ENCODE measurements at regions not wholly inside any gene's neighbourhood (a gene's known extent, or its start where the extent isn't known, plus 50 kb on each side); places are given as distances from the start of the nearest gene placed in this dataset.

DNA sequence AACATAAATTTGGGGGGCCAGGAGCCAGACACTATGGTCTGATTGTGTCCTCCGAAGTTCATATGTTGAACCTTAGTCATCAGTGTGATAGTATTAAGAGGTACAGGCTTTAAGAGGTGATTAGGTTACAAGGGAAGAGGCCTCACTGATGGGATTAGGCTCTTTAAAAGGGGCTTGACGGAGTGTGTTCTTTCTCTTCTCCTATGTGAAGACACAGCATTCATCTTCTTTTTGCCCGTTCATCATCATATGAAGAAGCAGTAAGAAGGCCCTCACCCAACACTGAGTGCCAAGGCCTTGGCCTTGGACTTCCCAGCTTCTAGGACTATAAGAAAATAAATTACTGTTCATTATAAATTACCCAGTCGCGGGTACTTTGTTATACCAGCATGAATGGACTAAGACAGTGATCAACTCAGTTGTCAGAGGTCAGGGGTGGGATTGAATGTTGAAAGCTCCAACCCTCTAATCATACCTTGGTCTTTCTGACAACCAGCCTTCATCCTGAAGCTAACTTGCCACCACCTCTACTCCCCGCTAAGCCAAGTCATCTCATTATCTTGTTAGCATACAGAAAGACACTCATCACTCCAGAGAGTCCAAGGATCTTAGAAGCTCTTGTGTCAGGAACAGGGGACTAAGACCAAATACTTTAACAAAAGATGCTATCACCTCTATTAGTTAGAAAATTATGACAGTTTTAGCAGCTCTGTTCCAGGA, 543.4 kb upstream of the DIPK2B start:
- no peak for DNase-seq (ENCODE audit: low spot score)

DNA sequence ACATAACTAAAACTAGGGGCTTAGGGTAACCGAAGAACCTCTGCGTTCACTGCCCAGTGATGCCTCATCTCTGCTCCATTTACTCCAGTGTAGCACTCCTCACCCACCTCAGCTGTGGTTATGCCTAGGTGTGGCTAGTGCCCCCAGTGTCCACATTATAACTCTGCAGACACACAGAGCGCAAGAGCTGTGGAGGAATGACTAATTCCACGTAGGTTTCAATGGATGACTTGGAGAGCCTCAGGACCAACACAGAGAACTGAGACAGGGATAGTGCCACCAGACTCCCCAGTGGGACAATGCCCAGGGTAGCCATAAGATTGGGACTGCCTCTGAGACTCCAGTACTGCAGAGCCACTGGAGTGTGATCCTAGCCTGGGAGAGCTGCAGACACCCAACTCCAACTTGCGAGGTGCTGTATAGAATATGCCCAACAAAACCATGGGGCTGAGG, 542.4 kb upstream of the DIPK2B start:
- DNase-seq (ENCODE audit: low spot score): peak; percentile 15

DNA sequence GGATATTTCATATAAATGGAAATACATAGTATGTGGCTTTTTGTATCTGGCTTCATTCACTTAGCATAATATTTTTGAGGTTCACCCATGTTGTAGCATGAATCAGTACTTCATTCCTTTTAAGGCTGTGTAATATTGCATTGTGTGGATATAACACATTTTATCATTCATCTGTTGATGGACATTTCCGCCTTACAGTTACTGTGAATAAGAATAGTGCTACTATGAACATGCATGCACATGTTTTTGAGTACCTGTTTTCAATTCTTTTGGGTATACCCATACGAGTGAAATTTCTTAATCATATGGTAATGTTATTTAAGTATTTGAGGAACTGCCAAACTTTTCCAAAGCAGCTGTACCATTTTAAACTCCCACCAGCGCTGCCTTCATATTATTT, 539.6 kb upstream of the DIPK2B start:
- DNase-seq (ENCODE audit: low spot score): no peak

DNA sequence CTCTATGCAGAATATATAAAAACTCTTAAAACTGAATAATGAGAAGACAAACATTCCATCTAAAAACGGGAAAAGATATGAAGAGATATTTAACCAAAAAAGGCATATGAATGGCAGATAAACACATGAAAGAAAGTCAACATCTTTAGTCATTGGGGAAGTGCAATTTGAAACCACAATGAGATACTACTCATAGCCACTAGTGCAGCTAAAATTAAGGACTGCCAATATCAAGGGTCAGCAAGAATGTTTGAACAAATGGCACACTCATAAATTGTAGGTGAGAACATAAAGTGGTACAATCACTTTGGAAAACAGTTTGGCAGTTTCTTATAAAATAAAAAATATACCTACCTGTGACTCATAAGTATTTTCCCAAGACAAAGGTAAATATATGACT, 534.9 kb upstream of the DIPK2B start:
- no peak for DNase-seq (ENCODE audit: low spot score)

DNA sequence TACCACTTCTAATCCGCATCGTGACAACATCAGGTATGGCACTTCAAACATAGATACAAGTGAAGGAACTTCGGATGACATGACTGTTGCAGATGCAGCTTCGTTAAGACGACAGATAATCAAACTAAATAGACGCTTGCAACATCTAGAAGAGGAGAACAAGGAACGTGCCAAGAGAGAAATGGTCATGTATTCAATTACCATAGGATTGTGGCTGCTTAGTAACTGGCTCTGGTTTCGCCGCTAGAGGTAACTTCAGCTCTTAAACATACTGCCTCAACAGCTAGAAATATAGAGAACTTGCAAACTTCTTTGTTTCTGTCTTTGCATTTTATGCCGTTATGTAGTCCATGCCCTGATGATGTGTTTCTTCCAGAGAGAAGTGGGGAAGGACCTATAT, 530.8 kb upstream of the DIPK2B start:
- no peak for DNase-seq (ENCODE audit: low spot score)

DNA sequence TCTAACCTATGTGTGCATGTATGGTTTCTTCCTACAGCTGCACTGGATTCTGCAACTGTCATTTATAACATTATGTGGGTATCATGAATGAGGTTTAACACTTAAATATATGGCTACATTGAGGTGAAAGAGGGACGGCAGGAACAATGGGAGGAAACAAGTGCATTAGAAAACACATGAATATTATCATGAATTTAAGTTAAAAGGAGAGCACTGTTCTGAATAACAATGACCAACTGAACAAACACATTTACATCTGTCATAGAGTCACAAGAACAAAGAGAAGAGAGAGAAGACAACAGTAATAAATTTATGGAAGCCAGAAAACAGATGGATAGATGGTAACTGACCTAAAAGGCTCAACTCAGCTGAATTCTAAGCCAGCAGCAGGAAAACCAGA, 527.1 kb upstream of the DIPK2B start:
- DNase-seq (ENCODE audit: low spot score): no peak

DNA sequence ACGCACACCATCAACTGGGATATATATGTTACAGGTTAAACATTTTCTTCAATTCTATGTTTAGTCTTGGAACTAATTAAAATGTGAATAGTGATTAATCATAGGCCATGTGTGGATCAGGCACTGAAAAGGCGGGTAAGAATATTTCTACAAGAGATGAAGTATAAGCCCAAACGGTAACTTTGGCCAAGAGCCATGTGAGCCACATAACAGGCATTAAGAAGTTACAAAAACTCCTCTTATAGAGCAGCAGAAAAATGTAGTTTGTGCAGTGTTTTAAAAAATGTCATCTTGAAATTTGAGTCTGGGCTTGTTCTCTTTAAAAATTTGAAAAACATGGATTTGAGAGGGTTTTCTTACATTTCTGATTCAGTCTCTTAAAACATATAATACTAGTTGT, 521.8 kb upstream of the DIPK2B start:
- no peak for DNase-seq (ENCODE audit: low spot score)

DNA sequence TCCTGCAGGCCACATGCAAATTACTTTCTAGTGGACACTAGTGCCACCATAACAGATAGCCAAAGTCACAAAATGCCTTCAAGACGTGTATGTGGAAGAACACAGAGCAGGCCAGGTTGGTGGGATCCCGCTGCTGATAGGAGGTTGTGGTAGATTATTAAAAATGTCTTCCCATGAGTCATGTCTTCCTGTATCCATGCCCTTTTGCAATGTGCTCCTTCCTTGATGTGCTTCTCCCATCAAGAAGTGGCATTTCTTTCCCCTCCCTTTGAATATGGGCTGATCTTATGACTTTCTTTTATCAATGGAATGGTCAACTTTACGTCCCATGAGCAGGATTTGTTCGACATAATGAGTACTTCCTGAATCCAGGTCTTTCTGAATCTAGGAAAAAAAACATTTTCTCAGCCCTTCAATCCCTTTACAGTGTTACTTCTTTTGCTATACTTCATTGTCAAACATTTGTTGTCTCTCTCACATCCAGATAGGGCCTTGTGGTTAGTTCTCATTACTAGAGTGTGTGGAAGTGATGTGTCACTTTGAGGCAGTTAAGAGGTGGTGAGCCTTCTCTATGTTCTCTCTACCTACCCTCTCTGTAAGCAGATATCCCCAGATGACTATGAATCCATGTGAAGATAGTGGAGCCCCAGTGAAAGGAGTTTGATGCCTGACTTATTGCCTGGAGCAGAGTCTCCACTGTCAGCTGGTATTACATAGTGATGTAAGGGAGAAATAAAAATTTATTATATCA, 519.2 kb upstream of the DIPK2B start:
- DNase-seq (ENCODE audit: low spot score): no peak

DNA sequence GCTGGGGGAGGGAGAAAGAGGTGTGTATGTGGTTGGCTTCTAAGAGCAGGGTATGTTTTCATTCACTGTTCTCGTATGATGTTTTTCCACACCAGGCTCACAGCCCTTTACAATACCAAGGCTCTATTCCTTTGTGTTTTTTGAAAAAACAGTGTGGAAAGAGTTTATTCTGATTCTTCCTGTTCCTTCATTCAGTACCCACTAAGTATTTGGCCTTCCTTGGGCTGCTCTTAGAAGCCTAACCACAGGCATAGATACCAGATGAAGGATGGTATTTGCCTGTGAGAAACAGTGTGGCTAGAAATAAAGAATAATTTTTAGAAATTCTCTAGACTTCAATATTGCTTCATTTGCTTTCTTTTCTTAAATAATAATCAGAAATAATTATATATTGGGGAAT, 518.0 kb upstream of the DIPK2B start:
- no peak for DNase-seq (ENCODE audit: low spot score)

DNA sequence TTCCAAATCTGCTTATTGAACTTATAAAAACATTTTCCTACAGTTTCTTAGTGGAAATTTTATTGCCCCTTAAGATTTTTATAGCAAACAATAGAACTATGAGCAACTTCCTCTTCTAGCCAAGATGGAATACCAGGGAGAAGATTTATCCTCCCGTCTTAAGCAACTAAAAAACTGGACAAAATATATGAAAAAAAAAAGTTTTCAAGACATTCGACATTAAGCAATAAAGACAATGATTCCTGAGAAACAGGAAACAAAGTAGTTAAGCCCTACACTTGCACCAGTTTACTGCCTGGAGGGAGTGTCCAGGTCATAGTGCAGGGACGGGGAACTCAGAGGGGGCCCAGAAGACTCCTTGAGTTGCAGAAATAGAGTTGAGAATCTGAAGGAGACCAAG, 516.1 kb upstream of the DIPK2B start:
- DNase-seq (ENCODE audit: low spot score): no peak

DNA sequence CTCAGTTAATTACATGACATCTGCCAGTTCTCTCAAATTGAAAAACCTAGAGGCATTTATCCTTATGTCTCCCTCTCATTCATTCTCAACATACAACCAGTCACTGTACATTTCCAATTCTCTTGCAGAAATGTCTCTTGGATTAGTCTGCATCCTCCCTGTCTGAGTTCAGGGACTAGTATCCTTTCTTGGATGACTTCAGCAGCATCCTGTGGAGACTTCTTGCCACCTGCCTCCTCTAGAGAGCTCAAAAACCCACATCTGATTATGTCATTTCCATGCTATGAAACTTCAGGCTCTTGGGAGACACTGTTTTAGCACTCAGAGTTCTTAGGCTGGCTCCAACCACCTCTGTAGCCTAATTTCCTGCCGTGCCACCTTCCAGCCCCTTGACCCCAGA, 515.1 kb upstream of the DIPK2B start:
- DNase-seq (ENCODE audit: low spot score): no peak

DNA sequence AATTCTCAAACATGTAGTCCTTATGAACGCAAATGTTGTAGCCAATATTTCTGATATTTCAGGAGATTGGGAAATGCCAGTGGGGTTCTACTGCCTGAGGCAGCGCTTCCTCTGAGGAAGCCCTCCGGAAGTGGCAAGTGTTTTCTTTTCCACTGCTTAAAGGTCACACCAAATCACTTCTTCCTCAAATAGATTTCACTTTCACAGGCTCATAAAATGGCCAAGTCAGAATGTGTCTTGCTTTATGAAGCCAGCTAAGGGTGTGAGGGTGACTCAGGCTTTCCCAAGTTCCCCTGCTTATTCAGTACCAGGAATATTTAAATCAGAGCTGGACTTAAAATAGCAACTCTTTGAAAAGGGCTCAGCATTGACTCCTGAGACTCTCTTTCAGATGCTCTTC, 514.2 kb upstream of the DIPK2B start:
- DNase-seq (ENCODE audit: low spot score): no peak

DNA sequence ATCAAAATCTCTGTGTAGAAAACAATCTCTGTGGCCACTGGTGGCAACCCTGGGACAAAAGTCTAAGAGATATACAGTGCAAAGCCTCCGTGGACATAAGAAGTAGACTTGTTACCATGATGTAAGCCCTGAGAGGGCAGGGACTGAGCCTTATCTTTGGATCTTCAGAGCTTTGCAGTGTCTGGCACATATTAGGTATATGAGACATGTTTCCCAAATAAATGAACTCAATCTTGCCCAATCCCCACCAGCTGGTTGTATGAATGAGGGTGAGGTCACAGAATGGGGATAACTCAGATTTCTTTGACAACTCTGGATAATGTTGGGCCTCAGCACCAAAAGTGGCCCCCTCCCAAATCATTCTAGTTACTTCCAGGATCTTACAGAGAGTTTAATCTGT, 511.4 kb upstream of the DIPK2B start:
- peak; percentile 7 for DNase-seq (ENCODE audit: low spot score)

DNA sequence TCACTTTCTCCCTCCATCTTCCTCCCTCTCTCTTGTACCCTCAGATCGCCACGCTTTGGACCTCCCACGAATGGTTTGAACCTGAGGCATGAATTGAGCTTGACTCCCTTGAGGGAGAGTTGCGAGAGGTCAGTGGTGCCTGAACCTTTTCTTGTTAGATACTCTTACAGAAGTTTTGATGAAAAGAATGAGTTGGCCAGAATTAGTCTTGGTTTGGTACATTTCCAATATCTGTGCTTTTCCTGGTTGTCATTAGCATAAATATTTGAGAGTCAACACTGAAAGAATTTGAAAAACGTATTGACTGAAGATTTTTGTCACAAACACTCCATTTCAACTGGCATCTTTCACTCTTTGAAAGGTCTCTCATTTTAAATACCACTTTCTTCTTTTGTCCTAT, 510.6 kb upstream of the DIPK2B start:
- no peak for DNase-seq (ENCODE audit: low spot score)

DNA sequence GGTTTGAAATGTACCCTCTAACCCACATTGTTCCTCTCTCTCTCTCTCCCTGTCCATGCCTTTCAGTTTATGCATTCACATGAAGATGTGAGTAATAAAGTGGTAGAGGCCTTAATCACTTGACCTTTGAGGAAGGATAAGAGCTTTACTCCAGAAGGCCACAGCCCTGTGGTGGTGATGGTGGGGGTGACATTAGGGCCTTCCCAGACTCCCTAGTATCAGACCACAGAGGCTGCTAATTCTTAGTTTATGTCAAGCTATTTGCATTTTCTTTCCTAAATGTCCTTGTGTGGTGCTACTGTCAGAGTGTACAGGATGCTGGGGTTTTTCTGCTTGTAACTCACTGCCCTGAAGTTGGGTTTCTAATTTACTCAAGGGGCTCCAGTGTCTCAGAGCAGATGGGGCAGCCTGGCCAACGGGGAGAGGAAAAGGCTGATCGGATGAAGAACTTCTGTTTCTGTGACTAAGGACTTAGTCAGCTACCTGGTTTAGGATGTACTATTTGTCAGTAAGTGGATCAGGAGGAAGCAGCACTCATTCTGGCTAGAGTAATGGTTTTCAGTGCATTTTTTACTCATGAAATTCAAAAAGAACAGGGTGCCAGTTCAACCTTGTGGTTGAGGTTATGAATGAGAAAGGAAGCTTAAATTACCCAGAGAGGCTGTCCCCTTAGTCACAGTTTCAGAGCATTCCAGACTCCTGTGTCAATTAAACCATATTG, 509.6 kb upstream of the DIPK2B start:
- peak; percentile 43 for DNase-seq (ENCODE audit: low spot score)

DNA sequence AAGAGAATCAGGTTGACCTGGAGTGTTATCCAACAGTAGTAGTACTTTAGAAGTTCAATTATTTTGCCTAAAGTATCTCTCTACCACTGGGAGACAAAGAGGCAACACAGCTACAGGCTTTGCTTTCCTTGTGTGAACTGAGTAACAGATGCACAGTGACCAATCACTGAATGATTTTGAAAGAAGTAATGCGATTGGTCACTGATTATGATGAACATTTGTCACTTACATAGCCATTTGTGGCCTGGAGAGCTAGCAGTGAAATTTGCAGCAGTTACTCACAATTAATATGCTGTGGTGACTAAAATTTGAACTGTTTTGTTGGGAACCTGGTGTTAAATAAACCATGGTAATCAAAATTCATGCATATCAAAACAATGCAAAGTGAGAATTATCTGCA, 508.7 kb upstream of the DIPK2B start:
- no peak for DNase-seq (ENCODE audit: low spot score)

DNA sequence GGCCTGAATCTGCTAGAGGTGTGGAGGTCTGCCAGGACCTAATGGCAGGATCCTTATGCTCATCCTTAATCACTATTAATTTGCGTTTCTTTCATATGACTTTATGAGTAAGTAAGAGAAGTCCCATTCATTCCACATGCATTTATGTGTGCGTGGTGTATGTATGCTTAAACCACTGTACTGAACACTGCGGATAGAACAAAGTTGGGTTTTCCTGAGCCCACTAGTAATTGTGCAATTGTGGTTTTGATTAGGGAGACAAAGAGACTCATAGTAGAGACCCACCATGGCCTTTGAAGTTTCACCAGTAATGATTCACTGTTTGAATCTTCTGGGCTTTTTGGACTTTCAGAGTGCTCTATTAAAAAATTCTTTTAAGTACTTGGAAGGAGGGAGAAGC, 498.5 kb upstream of the DIPK2B start:
- DNase-seq (ENCODE audit: low spot score): no peak

DNA sequence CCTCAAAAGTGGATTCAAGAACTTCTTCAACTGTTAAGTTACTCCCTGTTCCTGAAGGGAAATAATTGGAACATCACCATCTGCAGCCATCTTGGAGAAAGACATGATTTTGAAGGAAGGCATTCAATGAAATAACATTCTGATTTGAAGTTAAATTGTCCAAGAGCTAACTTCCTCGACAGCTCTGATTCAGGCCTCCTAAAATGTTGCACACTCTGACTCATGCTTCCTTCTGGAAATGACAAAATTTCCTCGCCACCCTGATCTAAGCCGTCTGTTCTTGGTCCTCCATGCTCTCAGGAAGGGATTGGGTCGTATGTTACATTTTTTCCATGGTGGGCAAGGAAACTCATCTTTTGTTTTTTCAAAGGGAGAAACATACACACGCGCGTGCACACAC, 496.9 kb upstream of the DIPK2B start:
- DNase-seq (ENCODE audit: low spot score): peak; percentile 47

DNA sequence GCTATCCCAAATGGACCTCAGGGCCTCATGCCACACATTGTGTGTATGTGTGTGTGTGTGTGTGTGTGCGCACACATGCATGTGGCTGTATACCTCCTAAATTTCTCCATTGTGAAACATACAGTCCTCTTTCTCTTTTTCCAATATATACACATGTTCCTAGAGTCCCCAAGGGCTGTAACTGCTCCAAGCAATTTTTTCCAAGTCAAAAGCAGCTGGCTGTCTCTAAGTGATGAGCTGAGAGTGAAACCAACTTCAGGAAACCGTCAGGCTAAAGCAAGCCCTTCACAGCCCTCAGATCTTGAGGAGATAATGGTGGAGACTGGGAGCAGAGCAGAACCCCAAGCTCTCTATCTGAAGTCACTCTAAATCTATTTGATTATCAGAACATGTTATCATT, 496.1 kb upstream of the DIPK2B start:
- no peak for DNase-seq (ENCODE audit: low spot score)

DNA sequence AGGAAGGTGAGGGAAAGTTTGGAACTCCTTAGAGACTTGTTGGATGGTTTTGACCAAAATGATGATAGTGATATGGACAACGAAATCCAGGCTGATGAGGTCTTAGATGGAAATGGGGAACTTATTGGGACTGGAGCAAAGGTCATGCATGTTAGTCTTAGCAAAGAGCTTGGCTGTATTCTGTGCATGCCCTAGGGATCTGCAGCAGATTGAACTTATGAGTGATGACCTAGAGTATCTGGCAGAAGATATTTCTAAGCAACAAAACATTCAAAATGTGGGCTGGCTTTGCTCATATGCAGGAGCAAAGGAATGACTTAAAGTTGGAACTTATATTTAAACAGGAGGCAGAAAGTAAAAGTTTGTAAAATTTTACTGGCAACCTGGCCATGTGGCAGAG, 489.3 kb upstream of the DIPK2B start:
- DNase-seq (ENCODE audit: low spot score): no peak

DNA sequence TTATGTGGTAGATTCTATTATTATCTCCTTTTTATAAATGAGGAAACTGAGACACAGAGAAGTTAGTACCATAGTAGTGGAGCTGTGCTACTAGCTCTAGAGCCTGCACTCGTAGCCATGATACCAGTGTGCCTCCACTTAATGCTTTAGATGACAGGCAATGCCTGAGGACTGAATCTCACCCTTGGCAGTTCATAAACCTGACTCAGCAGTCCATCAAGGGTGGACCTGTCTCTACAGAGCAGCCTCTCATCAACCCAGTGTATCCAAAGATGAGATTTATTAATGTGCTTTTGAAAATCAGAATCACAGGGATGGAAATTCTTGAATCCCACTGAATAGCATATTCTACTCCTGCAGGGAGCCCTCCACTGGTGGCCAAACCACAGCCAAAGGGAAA, 483.2 kb upstream of the DIPK2B start:
- DNase-seq (ENCODE audit: low spot score): no peak

DNA sequence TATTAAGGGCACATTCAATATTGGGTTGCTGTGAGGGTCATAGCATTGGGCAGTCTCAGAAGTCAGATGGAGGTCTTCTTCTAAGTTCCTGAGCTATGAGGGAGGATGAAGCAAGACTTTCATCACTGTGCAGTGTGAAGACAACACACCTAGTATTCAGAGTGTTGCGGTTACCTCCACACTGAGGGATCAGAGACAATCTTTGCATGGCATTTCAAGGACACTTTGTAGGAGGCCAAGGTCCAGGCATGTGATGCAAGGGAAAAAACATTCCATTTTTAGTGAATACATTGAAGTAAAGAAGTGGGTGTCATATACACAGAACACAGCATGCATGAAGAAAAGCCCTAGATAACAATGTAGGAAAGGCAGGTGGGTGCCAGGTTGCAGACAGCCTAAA, 481.2 kb upstream of the DIPK2B start:
- no peak for DNase-seq (ENCODE audit: low spot score)

DNA sequence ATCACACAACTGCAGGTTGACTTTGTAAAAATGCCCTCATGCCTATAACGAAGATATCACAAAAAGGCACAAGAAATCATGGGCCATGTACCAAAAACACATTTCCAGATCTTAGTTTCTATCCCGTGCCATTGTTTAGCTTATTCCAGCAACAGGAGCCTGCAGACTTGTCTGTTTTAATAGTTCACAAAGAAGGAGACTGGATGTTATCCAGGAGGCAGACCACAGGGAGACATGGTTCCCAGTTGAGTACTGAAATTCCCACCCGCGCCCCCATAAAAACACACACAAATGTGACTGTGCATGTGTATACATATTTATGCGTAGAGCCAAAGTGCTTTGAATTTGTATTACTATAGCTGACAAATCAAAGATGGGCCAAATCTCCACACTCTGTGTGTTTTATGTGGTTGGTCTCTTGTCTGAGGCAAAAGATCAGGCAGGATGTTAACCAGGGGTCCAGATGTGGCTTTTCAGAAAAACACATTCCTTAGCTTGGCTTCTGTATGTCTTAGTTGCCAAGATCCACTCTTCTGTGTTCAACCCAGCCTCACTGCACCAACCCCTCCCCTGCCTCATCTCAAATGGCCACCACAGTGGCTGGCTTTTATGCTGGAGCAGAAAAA, 469.2 kb upstream of the DIPK2B start:
- peak; percentile 20 for DNase-seq (ENCODE audit: low spot score)
